ENCODE measurements at regions not wholly inside any gene's neighbourhood (a gene's known extent, or its start where the extent isn't known, plus 50 kb on each side); places are given as distances from the start of the nearest gene placed in this dataset.

DNA sequence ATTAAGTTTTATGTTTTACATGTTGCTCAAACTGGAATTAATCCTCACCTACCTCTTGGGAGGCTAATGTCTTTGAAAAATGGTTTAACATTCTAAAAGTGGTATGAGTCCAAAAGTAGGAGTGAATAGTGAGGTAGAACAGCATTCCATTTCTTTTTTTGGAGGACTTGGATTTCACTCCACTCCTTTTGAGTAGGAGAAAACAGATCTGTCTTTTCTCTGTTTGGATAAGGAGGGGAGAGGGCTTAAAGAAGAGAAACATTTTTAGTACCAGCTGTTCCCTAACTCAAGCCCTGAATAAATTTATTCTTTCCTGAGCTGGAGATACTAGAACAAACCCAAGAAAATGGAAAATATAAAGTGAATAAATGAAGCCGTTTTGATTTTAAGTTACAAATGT lies 687.9 kb downstream of the MECOM start:
- TF ChIP-seq CTCF (conservative IDR thresholded peaks at IDR 0.05) (no peak), EZH2 (IDR thresholded peaks at IDR 0.05; ENCODE audit: low read depth) (no peak)

All from PC-9 (cell line).